ENCODE measurements at regions not wholly inside any gene's neighbourhood (a gene's known extent, or its start where the extent isn't known, plus 50 kb on each side); places are given as distances from the start of the nearest gene placed in this dataset.

- no peak for TF ChIP-seq CTCF (conservative IDR thresholded peaks at IDR 0.05)
- TF ChIP-seq EZH2 (IDR thresholded peaks at IDR 0.05; ENCODE audit: low read depth): no peak
Measured at GRCh38 chr6:141981190-141981589, 151.5 kb upstream of the GJE1 start.

All from PC-9 (cell line).